ENCODE measurements at regions not wholly inside any gene's neighbourhood (a gene's known extent, or its start where the extent isn't known, plus 50 kb on each side); places are given as distances from the start of the nearest gene placed in this dataset.
A peak's percentile ranks its signal among the peaks of the same experiment; 100 is the strongest.

- DNase-seq (ENCODE audit: low read depth): no peak
Measured at GRCh38 chrX:5829469-5829868, 399.2 kb downstream of the NLGN4X start.

DNA sequence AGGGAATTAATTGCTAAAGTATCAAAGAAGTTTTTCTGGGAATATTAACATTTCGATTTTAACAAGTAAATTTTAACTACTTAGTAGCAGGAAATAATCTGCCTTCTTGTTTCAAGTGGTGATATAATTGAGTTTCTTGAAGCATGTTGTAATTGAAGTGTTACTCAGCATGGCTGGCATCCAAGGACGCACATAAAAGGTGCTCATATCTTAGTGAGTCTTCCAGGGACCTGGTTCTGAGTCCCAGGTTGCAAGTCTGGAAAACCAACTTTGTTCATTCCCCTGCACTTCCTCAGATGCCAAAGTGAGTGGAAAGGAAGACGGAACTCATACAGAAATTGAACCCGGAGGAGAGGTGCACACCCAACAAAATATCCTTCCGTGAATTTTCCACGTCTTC, 399.6 kb downstream of the NLGN4X start:
- DNase-seq (ENCODE audit: low read depth): no peak

DNA sequence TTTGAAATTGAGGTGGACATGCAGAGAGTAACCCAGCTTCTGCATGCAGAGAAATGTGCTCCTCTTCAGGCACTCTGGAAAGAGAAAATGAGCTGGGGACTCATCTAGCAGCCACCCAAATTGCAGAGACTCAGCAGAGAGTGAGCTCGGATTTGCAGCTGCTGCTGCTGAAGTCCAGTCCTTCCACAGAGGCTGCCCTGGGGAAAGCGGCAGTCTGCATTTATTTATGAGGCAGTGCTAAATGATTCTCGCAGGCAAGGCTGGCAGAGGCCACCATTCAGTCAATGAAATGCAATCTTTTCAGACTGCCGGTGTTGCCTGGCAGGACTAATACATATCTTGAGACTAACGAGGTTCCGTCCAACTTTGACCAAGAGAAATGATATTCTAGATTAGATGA, 404.8 kb downstream of the NLGN4X start:
- no peak for DNase-seq (ENCODE audit: low read depth)

GRCh38 chrX:5810636-5811035, 418.0 kb downstream of the NLGN4X start:
- DNase-seq (ENCODE audit: low read depth): no peak

- no peak for DNase-seq (ENCODE audit: low read depth)
Measured at GRCh38 chrX:5807181-5807580, 421.5 kb downstream of the NLGN4X start.

DNA sequence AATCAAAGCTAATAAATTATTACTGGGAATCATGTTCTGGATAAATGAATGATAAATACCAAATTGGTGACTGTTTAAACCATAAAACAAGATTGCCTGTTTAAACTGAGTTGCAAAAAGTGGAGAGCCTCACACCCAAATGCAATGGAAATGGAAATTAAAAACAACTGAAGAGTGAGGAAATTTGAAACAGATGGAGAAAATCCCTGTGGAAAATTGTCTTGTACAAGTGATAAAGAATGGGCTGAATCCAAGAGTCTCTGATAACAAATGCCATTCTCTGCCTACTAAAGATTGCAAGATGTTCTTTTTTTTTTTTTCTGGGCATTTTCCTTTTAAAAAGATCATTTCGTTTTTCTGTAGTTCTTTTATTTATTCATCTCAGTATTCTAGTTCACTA, 426.3 kb downstream of the NLGN4X start:
- DNase-seq (ENCODE audit: low read depth): no peak

GRCh38 chrX:5791721-5792120, 436.9 kb downstream of the NLGN4X start:
- no peak for DNase-seq (ENCODE audit: low read depth)

DNA sequence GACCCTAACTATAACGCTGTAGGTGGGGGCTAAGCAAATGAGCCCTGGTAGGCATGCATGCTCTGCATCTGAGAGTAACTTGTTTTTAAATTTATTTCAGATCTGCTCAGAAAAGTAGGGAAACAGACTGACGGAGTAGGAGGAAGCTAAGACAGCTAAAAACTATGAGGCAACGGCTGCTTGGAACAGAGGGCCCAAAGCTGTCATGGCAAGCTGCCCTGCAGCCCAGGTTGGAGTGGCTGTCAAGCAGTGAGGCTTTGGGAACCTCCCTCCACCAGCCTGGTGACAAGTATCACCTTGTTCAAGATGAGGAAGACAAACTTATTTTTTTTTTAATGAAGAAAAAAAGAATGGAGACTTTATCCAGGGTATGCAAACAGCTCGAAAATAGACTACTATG, 439.8 kb downstream of the NLGN4X start:
- no peak for DNase-seq (ENCODE audit: low read depth)

GRCh38 chrX:5780821-5781220, 447.8 kb downstream of the NLGN4X start:
- DNase-seq (ENCODE audit: low read depth): no peak

- DNase-seq (ENCODE audit: low read depth): no peak
Measured at GRCh38 chrX:5775846-5776430, 452.7 kb downstream of the NLGN4X start.

DNA sequence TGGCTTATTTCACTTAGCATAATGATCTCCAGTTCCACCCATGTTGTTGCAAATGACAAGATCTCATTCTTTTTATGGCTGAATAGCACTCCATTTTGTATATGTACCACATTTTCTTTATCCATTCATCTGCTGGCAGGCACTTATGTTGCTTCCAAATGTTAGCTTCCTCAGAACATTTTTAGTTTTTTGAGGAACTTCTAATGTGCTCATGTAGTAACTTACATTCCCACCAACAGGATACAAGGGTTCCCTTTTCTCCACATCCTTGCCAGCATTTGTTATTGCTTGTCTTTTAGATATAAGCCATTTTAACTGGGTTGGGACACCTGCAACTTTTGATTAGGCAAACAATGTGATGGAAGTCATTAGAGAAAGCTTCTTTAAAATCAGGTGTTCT, 454.2 kb downstream of the NLGN4X start:
- DNase-seq (ENCODE audit: low read depth): no peak

DNA sequence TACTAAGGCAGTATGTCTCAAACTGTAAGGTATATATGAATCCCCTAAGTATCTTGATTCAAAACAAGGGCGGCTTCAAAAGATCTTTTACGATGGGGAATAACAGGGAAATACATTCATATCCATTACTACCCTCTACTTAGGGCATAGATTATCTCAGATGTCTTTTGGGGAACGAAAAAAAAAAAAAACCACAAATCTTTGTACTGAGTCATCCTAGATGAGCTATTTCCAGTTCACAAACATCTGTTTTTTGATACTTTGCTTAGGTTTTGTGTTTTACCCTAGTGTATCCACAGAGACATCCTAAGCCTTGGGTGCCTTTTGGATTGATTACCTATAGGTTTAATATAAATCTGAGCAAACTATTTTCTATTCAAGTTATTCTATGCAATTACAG, 457.2 kb downstream of the NLGN4X start:
- DNase-seq (ENCODE audit: low read depth): no peak

DNA sequence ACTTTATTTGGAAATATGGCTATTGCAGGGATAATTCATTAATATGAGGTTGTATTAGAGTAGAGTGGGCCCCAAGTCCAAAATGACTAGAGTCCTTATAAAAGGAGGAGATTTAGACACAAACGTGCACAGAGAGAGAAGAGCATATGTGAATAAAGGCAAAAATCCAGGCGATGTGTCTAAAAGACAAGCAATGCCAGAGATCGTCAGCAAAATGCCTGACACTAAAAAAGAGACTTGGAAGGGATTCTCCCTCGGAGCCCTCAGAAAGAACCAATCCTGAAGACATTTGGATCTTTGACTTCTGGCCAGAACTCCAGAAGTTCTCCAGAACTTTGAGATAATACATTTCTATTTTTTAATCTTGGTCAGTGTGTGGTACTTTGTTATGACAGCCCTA, 472.1 kb downstream of the NLGN4X start:
- no peak for DNase-seq (ENCODE audit: low read depth)

DNA sequence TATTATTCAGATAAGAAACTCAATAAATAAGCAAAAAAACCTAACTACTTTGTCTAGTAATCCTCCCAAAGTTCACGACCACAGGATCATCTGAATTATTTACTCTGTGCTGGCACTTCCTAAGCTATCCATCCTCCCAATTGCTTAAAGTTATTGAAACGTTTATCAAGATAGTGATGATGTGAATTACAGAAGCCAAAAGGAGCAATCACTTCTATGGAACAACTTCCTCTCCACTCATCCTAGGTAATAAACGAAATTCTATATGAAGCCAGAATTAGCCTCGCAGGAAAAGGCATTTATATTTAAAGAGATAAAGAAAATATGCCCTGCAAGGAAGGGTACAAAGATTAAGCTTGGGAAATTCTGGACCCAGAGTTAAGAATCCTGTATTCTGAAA, 475.4 kb downstream of the NLGN4X start:
- no peak for DNase-seq (ENCODE audit: low read depth)

- DNase-seq (ENCODE audit: low read depth): no peak
Measured at GRCh38 chrX:5752831-5753230, 475.8 kb downstream of the NLGN4X start.

- DNase-seq (ENCODE audit: low read depth): peak; percentile 2
Measured at GRCh38 chrX:5748586-5749150, 480.0 kb downstream of the NLGN4X start.

- no peak for DNase-seq (ENCODE audit: low read depth)
Measured at GRCh38 chrX:5746231-5746630, 482.4 kb downstream of the NLGN4X start.

GRCh38 chrX:5733501-5733900, 495.2 kb downstream of the NLGN4X start:
- DNase-seq (ENCODE audit: low read depth): no peak

- DNase-seq (ENCODE audit: low read depth): no peak
Measured at GRCh38 chrX:5730556-5730955, 498.1 kb downstream of the NLGN4X start.

DNA sequence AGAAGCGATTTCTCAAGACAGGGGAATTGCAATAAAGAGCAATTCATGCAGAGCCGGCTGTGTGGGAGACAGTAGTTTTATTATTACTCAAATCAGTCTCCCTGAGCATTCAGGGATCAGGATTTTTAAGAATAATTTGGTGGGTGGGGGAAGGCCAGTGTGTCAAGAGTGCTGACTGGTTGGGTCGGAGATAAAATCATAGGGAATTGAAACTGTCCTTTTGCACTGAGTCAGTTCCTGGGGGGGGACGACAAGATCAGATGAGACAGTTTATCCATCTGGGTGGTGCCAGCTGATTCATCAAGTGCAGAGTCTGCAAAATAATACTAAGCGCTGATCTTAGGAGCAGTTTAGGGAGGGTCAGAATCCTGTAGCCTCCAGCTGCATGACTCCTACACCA, 502.4 kb downstream of the NLGN4X start:
- DNase-seq (ENCODE audit: low read depth): no peak

DNA sequence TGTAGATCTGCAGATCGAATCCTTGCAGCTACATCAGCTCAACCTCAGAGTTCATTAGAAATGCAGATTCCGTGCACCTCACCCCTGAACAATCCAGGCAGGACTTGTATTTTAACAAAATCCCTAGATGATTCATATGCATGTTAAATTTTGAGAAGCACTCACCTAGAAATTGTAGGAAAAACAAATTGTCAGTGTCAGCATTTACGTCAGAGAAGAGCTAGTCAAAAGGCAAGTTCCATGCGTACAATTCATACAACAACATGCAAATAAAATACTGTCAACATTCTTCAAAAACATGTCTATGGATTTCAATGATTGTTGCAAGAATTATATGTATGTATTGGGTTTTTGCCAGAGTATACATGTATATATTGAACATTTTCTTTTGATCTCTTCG, 504.5 kb downstream of the NLGN4X start:
- no peak for DNase-seq (ENCODE audit: low read depth)

DNA sequence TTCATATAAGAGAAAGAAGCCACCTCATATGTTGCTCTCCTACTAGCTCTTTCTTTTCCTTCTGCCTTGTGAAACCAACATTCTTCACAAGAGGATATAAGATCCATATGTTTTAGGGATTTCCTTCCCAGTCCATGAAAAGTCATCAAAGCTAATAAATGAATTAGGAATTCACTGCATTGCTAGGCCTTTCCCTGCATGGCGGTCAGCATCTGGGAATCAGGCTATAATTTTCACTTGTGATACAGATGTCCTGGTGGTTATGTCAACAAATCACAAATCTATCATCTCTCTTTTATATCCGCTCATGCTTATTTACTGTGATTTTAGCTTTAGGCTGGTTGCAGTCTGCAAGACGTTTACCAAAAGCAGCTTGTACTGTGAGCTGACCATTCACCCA, 510.0 kb downstream of the NLGN4X start:
- no peak for DNase-seq (ENCODE audit: low read depth)

- DNase-seq (ENCODE audit: low read depth): no peak
Measured at GRCh38 chrX:5716666-5717065, 512.0 kb downstream of the NLGN4X start.

DNA sequence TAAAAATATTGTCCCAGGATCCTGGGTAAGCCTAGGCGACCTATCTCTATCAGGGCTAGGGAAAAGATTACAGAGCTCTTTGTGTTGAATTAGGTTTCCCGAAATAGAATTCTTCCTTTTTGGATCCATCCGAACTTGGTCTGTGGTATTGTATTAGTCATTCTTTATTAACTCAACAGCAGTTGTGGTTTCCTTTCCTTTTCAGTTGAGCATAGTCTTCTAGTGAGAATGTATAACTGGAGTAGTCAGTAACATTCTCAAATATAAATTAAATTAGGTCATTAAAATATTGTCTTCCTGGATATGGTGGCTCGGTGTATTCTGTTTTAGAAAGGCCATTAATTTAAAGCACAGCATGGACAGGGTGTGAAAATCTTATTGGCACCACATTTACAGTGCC, 520.4 kb downstream of the NLGN4X start:
- DNase-seq (ENCODE audit: low read depth): no peak

- DNase-seq (ENCODE audit: low read depth): no peak
Measured at GRCh38 chrX:5702890-5703289, 525.8 kb downstream of the NLGN4X start.
